GM19397 (cell line): ENCODE measurements at regions not wholly inside any gene's neighbourhood (a gene's known extent, or its start where the extent isn't known, plus 50 kb on each side); places are given as distances from the start of the nearest gene placed in this dataset.

Source experiments
- ATAC-seq: cut with Tn5 transposase; IDR thresholded peaks from one replicate; pipeline ENCODE4 v1.9.1; 2021; ENCODE audit warnings: mild to moderate bottlenecking, moderate library complexity; ENCODE audit not compliant: unreplicated experiment

DNA sequence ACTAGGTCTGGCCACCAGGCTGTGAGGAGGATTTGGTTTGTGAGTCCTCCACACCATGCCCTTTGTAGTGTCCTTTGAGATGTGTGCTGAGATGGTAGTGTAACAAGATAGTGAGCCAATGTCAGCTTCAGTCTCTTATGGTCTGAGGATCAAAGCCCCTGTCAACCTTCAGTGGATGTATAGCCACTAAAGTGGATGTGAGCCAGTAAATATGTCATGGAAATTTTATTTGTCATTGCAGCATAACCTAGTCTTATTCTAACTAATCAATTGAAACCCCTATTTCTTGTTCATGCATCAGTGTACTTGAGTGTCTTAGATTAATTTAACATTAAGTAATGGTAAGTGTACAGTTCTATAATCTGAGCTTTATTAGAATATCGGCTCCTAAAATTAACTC is 51.0 kb upstream of the WAC start:
- no peak for ATAC-seq
